Activated T-cell treated with anti-CD3 and anti-CD28 coated beads for 24 hours (primary cell): ENCODE measurements at regions not wholly inside any gene's neighbourhood (a gene's known extent, or its start where the extent isn't known, plus 50 kb on each side); places are given as distances from the start of the nearest gene placed in this dataset.
A peak's percentile ranks its signal among the peaks of the same experiment; 100 is the strongest.
"Not testable (repeated sequence)": the region's sequence is repeated elsewhere in the genome, so short reads cannot be mapped to it uniquely, and the experiment has no call there.

Experiments used
- DNase-seq: peaks from one replicate; pipeline ENCODE4 v3.0.0-alpha.2; 2020; ENCODE audit warnings: low read depth

DNA sequence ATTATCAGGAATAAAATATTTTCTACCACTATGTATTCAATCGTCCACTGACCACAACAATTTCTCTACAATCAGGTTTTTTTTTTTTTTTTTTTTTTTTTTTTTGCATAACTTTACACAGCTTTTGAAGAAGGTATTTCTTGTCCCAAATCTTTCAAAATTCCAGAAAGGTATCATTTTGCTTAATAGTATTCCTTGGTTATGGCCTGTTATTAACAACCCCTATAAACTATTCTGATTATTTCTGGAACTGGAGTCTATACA lies 145.3 kb downstream of the ALX1 start:
- DNase-seq, result no peak

DNA sequence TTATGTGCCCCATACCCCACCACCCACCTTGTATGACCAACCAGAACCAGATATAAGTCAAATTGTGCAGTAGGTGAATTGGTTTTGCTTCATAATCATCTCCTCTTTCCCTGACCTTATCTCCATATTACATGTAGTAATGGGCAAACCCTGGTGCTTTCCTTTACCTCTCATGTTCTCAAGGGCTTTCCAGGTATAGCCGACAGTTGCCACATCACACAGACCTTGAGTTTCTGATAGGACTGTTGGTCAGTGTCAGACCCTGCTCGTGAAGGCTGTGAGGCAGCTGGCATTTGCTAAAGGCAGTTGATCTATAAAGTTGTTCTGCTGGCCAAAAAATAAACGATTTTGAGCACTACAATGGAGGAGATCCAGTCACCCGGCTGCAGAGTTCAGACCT lies 145.9 kb downstream of the ALX1 start:
- no peak for DNase-seq

DNA sequence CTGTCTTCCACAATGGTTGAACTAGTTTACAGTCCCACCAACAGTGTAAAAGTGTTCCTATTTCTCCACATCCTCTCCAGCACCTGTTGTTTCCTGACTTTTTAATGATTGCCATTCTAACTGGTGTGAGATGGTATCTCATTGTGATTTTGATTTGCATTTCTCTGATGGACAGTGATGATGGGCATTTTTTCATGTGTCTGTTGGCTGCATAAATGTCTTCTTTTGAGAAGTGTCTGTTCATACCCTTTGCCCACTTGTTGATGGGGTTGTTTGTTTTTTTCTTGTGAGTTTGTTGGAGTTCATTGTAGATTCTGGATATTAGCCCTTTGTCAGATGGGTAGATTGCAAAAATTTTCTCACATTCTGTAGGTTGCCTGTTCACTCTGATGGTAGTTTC lies 153.1 kb downstream of the ALX1 start:
- DNase-seq, result not testable (repeated sequence)

DNA sequence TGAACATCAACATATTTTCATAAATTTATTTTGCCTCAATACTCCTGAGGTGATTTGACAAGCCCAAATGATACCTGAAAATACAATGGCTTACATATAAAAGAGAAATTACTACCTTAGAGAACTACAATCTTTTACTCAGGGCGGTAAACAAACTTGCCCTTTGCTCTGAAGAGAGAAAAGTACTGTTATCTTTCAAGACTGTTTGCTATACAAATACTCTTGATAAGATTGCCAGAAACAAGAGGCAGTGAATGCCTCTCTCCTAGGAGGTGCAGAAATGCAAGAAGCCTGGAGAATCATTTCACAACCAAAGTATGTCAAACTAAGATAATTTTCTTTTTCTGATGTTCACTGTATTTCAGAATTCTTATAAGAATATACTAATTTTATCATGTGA lies 160.3 kb downstream of the ALX1 start:
- DNase-seq, result no peak

DNA sequence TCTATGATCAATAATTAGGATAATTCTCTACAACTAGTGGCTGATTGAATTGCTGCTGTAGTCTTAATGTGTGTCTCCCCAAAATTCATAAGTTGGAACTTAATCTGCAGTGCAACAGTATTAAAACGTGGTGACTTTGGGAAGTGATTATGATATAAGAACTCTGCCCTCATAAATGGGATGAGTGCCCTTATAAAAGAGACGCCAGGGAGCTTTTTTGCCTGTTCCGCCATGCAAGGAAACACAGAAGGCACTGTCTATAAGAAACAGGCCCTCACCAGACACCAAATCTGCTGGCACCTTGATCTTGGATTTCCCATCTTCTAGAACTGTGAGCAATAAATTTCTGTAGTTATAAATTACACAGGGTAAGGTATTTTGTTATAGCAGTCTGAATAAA lies 161.0 kb downstream of the ALX1 start:
- no peak for DNase-seq

DNA sequence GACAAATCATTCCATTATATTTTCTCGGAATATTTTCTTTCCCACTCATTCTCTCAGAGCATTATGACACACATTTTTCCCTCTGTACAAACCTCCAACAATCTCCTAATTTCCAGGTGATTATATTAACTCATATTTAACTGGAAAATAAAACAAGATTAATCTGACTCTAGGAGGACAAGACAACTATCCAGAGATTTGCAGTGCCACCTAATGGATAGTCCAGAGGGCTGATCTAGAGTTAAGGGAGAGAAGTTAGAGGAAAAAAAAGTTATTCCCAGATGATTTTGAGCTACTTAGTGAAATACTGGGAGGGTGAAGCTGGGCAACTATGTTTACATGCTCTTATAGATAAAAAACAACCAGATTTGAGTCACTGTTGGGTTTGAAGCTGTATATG lies 161.7 kb downstream of the ALX1 start:
- no peak for DNase-seq

DNA sequence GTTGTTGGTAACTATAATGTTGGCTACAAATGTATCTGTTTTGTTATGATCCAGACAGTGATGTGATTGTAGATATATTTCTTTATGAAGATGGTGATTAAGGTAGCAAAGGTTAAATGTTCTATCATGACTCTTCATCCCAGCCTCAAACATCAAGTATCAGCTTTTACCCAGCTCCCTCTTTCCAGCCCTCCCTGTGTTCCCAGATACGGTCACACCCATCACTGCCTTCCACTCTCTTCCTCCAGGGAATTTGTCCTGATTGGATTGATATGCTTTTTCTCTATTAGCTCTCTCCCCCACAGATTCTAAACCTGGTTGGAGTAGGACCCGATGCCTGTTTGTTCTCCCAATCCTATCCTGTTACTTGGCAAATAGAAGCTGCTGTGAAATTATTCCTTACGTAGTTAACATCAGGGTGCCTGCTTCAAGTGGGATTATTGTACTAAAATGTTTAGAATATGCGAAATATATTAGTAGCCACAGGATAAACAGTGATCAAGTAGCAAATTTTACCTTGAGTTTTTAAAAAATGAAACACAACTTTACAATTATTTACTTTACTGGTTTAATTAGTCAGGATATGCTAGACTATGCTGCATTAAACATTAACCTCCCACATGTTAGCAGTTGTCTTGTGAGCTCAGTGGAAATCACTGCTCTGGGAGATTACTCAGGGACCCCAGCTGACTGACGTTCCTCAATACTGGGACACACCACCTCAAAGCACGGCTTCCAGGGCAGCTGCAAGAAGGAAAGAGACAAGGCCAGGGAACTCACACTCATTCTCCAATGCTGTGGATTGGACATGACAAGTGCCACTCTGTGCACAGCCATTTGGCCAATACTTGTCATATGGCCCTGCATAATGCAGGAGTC lies 165.3 kb downstream of the ALX1 start:
- DNase-seq, result no peak

DNA sequence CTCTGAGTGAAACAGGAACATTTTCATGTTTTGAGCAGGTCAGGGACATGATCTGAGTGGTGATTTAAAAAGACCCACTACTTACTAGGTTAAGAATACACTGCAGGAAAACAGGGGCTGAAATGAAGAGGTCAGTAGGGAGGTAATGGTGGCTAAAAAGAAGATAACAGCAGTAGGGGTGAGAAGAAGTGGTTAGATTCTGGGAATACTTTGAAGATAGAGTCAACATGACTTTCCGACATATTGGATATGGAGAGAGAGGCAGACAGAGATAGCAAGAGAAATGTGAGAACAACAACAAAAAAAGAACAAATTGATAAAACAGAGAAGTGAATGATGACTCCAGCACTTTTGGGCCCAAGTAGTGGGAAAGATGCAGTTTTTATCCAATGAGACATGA lies 168.0 kb downstream of the ALX1 start:
- no peak for DNase-seq

DNA sequence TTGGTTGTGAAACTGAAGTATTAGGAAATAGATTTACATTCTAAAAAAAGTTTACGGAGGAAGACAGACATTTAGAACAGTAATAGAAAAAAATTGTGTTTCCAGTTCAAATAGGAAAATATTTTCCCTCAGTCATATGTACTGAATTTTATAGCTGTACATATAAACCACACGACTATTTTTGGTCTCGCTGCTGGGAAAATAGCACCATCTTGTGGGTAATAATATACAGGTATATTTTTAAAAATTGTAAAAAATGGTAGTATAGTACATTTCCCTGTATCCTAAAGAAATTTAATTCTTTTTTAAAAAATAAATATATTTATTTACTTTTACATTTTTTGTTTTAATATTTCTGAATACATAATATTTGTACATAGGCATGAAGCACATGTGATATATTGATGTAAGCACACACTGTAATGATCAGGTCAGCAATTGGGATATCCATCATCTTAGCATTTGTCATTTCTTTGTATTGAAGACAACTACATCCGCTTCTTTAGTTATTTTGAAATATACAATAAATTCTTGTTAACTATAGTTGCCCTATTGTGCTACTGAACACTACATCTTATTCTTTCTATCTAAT lies 168.6 kb downstream of the ALX1 start:
- no peak for DNase-seq

DNA sequence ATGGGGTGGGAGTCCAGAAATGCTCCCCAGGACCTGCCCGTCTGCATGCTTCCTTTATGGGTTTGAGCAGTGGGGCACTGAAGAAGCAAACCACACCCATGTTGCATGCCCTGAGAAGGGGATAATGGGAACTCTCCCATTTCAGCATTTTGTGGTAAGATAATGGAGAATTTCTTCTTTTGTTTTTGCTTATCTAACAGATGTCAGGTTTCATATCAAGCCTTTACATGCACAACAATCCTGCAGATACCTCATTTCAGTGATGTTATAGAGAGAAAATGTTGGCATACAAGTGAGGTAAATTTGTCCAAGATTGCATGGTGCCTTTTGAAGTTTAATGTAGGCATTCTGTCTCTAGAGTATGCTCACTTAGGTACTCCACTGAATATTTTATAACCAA lies 177.0 kb downstream of the ALX1 start:
- DNase-seq, result no peak

DNA sequence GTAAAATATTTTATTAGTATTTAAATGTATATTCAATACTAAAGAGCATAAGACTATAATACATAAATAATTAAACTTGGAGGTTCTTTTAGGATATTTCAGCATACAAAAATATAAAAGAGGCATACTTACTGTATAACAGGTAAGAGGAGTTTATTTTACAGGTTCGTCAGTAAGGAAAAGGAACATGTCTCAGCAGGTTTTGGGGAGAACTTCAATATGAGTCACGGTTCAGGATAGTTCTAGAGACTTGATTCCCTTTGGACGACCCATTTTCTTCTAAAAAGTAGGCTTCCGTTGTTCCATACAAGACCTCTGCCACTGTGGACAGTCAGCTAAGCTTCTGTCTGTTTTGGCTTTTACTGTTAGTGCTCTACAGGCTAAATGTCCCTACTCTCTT lies 181.1 kb downstream of the ALX1 start:
- no peak for DNase-seq

DNA sequence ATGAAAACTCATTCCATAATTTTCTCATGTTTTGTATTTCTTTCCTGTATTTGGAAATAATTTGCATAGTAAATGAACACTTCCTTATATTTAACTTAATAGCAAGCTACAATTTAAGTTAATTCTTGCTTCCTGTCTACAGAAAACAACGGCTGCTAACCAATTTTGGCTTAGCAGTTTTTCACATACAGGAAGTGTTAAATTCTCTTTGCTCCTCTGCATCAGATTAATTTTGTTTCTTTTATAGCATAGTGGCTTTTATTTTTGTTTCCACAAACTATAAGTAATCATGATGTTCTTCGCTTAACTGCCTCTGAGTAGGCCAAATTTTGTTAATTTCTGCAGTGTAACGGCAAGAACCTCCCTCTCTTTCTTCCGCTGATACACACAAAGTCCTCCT lies 182.9 kb downstream of the ALX1 start:
- no peak for DNase-seq

DNA sequence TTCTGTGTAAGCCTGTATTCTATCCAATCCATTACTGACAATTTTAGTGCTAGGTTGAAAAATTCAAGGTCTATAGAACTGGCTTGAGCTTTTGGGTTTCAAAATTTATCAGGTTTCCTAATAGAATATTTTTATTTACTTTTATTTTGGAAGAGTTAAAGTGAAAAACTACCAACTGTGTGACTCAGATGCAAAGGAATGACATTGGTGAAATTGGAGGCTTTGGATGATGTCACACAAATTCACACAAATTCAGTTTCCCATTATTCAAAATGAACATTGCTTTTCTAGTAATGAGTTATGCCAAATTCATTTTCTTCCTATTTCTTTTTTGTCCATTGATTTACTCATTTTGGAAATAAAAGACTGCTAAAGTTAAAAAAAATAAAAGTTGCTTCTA lies 186.9 kb downstream of the ALX1 start:
- no peak for DNase-seq

DNA sequence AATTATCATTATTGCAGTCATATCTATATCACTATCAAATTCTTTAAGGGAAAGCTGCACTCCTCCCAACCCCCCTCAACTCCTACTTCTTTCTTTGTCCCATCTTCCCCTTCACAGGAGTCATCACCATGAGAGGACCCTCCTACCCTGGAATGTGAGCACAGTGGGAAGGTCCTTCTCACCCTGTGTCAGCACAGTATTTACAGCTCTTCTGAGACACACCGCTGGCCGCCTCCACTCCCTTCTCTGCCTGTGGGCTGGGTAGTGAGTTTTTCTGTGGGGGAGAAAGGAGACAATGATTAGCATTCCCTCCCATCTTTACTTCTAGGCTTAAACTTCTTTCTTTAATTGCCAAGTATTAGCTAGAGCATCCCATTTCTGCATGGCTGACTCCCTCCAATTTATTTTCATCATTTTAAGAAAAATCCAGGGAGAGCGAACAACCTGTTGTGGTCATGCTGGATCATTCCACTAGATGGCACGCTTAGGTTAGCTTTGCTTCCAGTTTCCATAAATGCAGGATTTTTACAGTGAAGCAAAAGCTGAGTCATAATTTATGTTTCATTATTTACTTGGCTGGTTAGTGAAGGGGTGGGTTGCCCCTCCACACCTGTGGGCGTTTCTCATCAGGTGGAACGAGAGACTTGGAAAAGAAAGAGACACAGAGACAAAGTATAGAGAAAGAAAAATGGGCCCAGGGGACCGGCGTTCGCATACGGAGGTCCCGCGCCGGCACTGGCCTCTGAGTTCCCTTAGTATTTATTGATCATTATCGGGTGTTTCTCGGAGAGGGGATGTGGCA lies 188.5 kb downstream of the ALX1 start:
- peak; percentile 16 for DNase-seq

DNA sequence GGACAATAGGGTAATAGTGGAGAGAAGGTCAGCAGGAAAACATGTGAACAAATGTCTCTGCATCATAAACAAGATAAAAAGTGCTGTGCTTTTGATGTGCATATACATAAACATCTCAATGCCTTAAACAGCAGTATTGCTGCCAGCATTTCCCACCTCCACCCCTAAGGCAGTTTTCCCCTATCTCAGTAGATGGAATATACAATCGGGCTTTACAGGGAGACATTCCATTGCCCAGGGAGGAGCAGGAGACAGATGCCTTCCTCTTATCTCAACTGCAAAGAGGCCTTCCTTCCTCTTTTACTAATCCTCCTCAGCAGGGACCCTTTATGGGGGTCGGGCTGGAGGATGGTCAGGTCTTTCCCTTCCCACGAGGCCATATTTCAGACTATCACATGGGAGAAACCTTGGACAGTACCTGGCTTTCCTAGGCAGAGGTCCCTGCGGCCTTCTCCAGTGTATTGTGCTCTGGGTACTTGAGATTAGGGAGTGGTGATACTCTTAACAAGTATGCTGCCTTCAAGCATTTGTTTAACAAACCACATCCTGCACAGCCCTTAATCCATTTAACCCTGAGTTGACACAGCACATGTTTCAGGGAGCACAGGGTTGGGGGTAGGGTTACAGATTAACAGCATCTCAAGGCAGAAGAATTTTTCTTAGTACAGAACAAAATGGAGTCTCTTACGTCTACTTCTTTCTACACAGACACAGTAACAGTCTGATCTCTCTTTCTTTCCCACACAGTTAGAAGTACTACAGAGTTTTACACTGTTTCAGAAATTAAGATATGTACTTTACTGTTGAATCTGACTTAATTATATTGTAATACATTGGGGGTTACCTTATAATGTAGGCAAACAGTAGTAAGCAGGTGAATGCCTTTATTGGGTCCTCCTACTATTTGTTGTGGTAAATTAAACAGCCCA lies 189.4 kb downstream of the ALX1 start:
- DNase-seq, result not testable (repeated sequence)

DNA sequence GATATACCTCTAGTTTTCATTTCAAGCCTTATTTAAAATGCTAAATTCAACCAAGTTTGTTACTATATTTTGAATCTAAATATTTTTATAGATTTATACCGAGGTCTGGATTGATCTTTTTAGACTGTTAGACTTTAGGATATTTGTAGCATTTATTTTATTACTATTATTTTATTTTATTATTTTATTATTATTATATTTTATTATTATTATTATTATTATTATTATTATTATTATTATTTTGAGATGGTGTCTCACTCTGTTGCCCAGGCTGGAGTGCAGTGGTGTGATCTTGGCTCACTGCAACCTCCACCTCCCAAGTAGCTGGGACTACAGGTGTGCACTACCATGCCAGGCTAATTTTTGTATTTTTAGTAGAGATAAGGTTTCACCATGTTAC lies 195.3 kb downstream of the ALX1 start:
- DNase-seq, result not testable (repeated sequence)

DNA sequence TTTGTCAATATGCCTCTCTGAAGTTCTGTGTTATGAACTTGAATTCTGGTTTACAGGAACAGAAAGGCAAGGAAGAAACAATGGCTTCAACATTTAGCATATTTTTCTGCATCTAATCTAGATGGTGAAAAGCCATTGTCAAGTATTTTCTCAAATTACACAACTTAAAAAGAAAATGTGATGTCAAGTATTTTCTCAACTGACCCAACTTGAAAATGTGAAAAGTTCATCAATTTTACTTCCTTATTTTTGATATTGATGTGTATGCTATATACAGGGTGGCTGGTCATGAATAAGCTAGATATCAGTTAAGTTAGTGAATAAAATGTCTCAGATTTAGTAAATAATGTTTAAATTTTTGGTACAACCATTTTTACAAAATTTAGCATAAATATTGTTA lies 196.7 kb downstream of the ALX1 start:
- no peak for DNase-seq

DNA sequence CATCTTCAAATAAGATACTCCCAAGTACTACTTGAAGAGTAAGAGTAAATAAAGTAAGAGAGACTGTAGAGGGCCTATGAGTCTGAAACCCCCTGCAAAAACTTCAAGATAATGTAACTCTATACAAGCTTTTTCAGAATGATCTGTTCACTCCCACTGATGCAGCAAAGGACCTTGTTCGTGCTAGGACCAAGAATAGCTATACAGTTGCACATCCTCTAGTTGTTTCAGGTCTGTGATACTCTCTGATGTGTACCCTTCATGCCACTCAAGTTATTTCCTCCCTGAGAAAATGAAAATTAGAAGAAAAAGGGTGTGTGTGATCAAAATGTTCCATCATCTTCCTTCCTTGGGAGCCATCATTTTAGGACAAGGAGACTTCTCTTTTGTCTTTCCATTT lies 204.4 kb downstream of the ALX1 start:
- DNase-seq, result no peak

DNA sequence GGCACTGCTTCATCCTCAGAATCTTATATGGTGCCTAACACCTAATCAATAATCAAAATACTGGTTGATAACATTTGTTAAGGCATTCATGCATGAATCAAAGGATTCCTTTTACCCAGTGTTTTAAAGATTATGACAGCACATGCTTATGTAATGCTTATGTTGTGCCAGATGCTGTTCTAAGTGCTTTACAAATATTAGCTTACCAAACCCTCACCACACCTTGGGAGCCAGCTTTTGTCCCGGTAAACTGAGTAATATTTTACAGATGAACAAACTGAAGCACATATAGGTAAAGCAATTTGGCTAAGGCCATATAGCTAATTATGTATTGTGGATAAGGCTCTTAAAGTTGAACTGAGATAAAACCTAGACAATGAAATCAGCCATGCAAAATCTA lies 209.2 kb downstream of the ALX1 start:
- no peak for DNase-seq

DNA sequence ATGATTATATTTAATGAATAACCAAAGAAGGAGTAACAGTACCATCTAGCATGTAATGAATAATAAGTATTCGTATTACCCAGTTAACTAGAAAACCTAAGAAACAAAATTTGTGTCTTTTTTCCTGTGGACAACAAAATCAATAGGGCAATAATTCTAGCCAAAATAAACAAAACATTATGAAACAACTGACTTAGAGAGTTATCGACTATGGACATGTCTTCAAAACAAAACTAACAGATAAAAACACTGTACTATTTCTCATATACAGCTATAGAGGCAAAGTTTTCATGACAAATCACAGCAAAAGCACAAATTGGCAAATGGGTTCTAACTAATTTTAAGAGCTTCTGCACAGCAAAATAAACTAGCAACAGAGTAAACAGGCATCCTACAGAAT lies 224.1 kb downstream of the ALX1 start:
- DNase-seq, result no peak

DNA sequence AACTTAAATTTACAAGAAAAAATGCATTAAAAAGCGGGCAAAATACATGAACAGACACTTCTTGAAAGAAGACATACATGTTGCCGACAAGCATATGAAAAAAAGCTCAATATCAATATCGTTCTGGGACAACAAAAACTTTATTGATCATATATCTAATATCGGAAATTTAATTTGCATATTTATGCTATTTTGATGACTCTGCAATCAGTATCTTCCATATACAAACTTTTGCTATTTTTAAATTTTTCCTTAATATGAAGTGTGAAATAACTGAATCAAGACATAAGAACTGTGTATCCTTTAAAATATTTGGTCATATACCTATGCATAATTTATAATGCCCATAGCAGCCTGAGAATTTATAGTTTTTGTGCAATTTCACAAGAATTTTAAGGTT lies 224.6 kb downstream of the ALX1 start:
- no peak for DNase-seq

DNA sequence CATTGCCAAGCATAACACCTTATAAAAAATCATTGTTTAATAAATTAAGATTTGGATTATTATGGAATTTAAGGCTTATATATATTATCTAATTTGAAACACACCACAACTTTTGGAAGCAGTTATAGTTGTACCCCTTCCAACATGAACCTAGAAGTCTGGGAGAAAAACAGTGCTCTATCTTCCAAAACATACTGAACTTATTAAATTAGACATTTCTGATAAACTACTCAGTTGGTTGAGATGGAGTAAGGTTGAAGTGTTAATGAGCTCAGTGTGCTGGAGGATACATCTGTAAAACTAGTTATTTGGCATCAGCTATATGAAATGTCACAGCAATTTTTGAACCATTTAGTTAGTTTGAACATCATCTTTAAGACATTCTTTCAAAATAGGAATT lies 227.4 kb downstream of the ALX1 start:
- no peak for DNase-seq
